Retinal pigment epithelial cell (primary cell): ENCODE measurements at regions not wholly inside any gene's neighbourhood (a gene's known extent, or its start where the extent isn't known, plus 50 kb on each side); places are given as distances from the start of the nearest gene placed in this dataset.

Experiments
- DNase-seq: peaks from one replicate; pipeline ENCODE4 v3.0.0-alpha.2; 2010; ENCODE audit warnings: low read depth
- H3K4me3 ChIP-seq: 2 replicates; pipeline ENCODE4 v1.5.1; 2011; ENCODE audit warnings: mild to moderate bottlenecking, low read length, control low read depth, moderate library complexity
- TF ChIP-seq, protein P1 (sequence below): conservative IDR thresholded peaks from 2 replicates; pipeline ENCODE4 v1.5.1; 2011; ENCODE audit warnings: low read depth, low read length, control low read depth, inconsistent platforms

DNA sequence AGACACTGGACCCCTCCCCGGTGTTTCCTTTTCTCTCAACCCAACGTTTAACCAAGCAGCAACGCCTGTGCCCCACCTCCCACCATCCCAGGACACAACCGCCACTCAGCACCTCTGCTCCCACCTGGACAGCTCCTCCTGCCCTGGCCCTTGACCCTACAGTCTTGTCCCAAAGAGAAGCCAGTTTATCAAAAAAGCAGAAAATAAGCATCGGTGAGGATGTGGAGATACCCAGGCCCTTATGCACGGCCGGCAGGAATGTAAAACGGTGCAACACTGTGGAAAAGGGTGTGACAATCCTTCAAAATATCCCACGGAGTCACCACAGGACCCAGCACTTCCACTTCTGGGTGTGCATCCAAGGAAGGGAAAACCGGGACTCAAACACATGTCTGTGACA lies 176.2 kb upstream of the RNF32 start:
- H3K4me3 ChIP-seq = no peak overlapping the region
- no peak for DNase-seq
- TF ChIP-seq, protein P1, sequence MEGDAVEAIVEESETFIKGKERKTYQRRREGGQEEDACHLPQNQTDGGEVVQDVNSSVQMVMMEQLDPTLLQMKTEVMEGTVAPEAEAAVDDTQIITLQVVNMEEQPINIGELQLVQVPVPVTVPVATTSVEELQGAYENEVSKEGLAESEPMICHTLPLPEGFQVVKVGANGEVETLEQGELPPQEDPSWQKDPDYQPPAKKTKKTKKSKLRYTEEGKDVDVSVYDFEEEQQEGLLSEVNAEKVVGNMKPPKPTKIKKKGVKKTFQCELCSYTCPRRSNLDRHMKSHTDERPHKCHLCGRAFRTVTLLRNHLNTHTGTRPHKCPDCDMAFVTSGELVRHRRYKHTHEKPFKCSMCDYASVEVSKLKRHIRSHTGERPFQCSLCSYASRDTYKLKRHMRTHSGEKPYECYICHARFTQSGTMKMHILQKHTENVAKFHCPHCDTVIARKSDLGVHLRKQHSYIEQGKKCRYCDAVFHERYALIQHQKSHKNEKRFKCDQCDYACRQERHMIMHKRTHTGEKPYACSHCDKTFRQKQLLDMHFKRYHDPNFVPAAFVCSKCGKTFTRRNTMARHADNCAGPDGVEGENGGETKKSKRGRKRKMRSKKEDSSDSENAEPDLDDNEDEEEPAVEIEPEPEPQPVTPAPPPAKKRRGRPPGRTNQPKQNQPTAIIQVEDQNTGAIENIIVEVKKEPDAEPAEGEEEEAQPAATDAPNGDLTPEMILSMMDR = no peak

DNA sequence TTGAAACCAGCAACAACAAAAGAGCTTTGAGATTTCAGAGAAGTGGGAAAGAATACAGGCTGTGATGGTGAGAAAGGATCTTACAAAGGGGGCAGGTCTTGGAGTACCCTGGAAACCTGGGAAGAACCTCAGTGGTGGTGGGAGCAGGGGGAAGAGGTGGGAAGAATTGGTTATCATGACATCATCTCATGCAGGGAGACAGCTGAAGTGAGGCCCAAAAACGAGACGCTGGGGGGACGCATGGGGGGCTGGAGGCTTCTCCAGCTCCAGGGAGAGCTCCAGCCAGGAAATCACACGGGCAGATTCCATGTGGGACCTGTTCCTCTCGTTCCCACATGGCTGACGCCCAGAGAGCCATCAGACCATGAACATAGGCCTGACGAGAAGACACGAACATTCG lies 177.3 kb upstream of the RNF32 start:
- TF ChIP-seq, protein P1 = no peak
- DNase-seq = no peak

DNA sequence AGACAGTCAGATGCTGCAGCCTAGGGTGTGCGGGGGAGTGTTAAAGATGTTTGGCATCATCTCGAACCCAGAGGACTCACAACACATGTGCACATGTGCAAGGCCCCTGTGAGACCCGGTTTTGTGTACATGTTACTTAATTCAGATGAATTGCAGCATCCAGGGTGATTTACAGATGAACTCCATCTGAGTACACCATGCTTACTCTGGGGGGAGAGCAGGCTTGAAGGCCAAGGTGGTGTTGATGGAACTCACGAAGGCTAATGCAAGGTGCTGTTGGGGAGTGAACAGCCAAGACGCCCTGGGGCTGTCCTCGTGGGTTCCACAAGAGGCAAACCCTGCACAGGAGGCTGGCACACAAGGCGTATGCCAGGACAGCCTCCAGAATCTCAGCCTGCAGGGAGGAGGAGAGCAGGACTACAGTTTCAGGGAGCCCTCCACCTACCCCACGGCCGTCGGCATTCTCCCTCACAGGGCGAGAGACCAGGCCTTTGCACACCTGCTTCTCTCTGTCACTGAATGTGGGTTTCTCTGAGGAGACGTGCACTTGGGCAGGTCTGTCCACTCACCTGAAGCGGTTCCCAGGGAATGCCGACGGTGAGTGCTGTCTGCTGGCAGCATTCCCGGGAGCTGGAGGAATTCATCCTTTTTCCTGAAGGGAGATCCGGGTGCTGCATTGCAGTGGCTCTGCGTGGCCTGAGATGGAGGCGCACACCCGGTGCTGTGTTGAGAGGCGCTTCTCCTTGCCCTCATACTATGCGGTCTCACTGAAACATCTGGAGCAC lies 178.5 kb upstream of the RNF32 start:
- no peak overlapping the region for H3K4me3 ChIP-seq
- DNase-seq = no peak
- TF ChIP-seq, protein P1 = no peak

More for the DNA sequence above, 177.3 kb upstream of the RNF32 start:
- H3K4me3 ChIP-seq = no peak overlapping the region

DNA sequence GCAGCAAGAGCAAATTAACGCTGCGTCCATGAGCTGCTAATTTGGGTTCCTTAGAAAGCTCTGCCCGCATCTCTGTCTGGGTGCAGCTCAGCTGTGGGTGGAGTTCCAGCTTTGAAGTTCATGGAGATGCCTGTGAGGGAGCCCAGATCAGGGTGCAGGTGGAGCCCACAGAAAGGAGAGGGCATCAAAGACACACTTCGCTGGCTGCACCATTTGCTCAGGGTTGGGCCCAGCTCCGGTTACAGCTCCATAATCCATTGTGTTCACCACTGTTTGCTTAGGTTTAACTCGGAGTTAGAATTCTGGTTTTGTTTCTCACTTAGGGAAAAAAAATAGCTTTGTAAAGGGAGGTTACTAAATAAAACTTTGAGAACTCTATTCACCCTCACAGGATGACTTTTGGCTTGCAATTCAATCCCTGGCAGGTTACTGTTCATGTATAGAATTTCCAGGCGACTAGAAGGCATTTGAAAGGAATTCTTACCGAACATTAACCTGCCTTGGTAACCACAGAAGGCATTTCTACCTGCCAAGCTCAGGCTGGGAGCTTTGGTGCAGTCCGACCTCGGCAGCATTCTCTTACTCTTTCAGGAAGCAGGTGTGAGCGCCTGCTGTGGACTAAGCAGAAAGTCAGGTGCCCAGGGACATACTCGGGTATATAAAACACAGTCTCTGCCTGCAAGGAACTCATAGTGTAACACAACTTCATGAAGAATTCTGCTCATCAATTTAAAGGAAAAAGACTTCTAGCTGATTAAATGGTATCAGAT lies 179.5 kb upstream of the RNF32 start:
- no peak overlapping the region for H3K4me3 ChIP-seq
- TF ChIP-seq, protein P1 = no peak
- DNase-seq = no peak

DNA sequence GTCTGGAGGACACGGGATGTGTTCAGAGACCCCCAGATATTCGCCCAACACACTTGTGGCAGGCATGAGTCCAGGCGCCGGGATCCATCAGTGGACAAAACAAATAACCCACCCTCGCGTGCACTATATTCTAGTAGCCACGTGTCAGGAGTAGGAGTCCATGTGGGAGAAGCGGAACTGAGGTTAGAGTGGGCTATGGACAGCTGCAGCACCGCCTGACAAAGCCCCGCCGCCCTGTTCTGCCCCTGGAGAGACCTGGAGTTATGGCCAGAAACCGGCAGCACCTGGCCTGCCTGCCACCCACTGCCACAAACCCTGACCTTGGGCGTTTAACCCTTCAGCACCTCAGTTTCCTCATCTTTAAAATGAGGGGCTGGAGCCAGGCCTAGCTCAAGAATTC lies 181.0 kb upstream of the RNF32 start:
- no peak for DNase-seq
- no peak overlapping the region for H3K4me3 ChIP-seq
- TF ChIP-seq, protein P1 = no peak

DNA sequence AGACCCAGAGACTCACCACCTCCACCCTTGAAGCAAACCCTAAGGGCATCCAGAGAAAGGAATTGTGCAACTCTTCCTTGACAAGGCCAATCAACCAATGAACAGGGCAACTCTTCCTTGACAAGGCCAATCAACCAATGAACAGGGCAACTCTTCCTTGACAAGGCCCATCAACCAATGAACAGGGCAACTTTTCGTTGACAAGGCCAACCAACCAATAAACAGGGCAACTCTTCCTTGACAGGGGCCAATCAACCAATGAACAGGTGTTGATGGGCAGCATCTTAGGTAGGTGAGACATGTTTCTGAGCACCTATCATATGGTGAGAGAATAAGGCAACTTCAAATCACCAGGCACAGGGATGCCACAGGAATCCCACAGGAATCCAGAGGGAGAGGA lies 181.5 kb upstream of the RNF32 start:
- TF ChIP-seq, protein P1 = no peak
- DNase-seq = no peak
- no peak overlapping the region for H3K4me3 ChIP-seq
